GM12891 (cell line): ENCODE measurements at regions not wholly inside any gene's neighbourhood (a gene's known extent, or its start where the extent isn't known, plus 50 kb on each side); places are given as distances from the start of the nearest gene placed in this dataset.
"Not testable (repeated sequence)": the region's sequence is repeated elsewhere in the genome, so short reads cannot be mapped to it uniquely, and the experiment has no call there.

Experiments
- DNase-seq: peaks from one replicate; pipeline ENCODE4 v3.0.0; 2011; ENCODE audit warnings: low spot score; ENCODE audit not compliant: insufficient read length
- FAIRE-seq: peaks from 2 replicates; lab custom pipeline; 2011; peaks lifted over from hg19 to GRCh38; lab: Jason Lieb, UNC
- PAX5 ChIP-seq: IDR thresholded peaks from 2 replicates; pipeline ENCODE4 v1.6.1; 2011; ENCODE audit warnings: low read length, moderate library complexity, mild to moderate bottlenecking; ENCODE audit not compliant: insufficient read depth, severe bottlenecking
- POLR2A ChIP-seq: IDR thresholded peaks from 2 replicates; pipeline ENCODE4 v1.6.1; 2011; ENCODE audit warnings: low read depth, low read length, control low read depth
- POLR2AphosphoS5 ChIP-seq: IDR thresholded peaks from 2 replicates; pipeline ENCODE4 v1.6.1; 2011; ENCODE audit warnings: low read depth, low read length, control low read depth
- POU2F2 ChIP-seq: IDR thresholded peaks from 2 replicates; pipeline ENCODE4 v1.6.1; 2011; ENCODE audit warnings: low read depth, mild to moderate bottlenecking, control low read depth, low read length, moderate library complexity
- SPI1 ChIP-seq: IDR thresholded peaks from 2 replicates; pipeline ENCODE4 v1.6.1; 2011; ENCODE audit warnings: low read depth, low read length, control low read depth
- TAF1 ChIP-seq: IDR thresholded peaks from 2 replicates; pipeline ENCODE4 v1.6.1; 2011; ENCODE audit warnings: low read depth, low read length, control low read depth

DNA sequence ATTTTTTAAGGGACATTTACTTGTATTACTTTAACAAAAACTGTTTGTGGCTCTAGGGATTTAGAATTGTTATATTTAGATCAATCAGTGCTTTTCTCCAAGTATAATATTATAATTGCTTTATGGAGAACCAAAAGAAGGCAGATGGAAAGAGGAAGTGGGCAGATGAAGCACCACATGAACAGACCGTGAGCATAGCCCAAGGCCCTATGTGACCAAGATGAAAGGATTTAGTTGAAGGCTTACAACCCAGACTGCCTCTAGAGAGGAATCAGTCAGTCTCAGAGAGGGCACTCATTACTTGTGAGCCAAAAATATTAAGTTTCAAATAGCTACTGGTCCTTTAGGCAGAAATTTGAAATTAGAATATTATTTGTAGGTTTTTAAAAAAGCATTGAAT is 102.3 kb upstream of the IMPG1 start:
- TF ChIP-seq POLR2AphosphoS5 (no peak), POU2F2 (no peak), SPI1 (peak; percentile 54)

DNA sequence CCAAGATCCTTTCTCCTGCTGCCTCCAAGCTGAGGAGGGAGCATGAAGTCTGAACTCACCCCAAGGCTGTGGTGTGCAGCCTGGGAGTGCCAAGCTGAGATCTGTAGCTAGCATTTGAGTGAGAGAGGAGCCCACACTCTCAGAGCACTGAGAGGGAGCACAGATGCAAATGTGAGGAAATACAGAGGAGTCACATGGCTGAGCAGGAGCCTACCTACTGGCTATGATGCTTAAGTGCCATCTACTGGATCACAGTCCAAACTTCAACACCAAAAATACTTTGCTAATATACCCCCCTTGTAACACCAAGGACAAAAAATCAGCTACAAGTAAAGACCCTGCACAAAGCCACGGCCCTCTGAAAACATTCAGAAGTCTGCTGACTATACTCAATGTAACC is 94.4 kb upstream of the IMPG1 start:
- FAIRE-seq = no peak
- DNase-seq = no peak
- TF ChIP-seq POLR2AphosphoS5 (no peak), POU2F2 (no peak), TAF1 (no peak), SPI1 (no peak)

More for the DNA sequence above, 102.3 kb upstream of the IMPG1 start:
- no peak for DNase-seq
- FAIRE-seq = no peak

DNA sequence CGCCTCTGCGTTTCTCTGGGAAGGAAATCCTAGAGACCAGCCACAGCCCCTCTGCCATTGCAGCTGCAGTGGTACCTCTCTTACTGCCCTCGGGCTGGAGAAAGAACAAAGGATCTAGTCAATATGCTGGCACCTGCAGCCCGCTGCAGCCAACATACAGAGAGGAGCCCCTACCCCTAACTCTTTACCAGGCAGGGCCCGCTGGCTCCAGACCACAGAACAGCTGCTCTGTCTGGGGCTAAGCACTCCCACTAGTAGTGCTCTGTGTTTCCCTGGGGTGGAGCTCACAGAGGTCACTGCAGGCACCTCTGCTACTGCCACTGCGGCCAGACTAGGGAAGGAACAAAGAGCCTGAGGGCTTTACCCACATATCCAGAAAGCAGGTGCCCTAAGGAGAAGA is 93.8 kb upstream of the IMPG1 start:
- DNase-seq (no peak), FAIRE-seq (no peak)
- no peak for TF ChIP-seq POLR2A
- no peak for TF ChIP-seq POU2F2
- no peak for TF ChIP-seq TAF1
- TF ChIP-seq SPI1 = no peak
- no peak for TF ChIP-seq POLR2AphosphoS5
- TF ChIP-seq PAX5 = no peak

DNA sequence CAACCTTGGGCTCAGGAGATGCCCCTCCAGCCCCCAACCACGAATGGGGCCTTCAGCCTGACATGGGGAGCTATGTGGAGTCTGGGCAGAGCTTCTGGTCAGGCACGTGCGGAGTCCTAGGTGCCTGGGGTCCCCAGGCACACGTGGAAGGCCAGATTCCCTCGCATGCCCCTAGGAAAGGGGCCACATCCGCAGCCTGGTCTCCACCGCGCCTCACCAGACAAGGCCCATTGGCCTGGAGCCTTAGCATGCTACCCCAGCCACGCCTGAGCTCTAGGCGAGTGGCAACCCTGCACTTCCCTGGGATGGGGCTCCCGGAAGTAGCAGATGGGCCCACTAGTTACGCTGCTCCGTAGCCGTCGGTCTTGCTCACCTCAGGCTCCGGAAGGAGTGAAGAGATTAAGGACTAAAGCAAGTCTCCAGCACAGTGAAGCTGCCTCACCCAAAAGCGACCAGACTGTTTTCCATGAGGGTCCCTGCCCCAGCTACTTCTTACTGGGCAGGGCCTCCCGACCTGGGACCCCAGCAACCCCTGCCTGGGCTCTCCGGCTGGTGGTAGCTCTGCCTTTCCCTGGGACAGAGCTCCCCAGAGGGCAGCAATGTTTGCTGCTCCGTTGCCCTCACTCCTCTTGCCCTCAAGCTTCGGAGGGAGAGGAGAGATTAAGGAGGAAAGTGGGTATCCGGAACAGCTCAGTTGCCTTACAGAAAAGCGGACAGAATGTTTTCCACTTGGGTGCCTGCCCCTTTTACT is 93.2 kb upstream of the IMPG1 start:
- TF ChIP-seq TAF1 (no peak), POLR2AphosphoS5 (no peak), POU2F2 (no peak), SPI1 (no peak), PAX5 (no peak)
- DNase-seq (no peak), FAIRE-seq (no peak)

DNA sequence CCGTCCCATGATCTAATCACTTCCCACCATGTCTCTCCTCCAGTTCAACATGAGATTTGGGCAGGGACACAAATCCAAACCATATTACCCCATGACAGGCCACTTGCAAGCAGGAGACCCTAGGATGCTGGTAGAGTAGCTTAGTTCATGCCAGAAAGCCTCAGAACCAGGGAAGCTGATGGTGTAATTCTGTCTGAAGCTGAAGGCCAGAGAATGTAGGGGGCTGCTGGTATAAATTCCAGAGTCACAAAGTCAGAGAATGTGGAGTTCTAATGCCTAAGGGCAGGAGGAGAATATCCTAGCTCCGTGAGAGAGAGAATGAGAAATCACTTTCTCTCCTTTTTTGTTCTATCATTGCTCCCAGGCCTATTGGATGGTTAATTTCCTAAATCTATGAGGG is 90.3 kb upstream of the IMPG1 start:
- DNase-seq (no peak), FAIRE-seq (no peak)
- TF ChIP-seq POLR2AphosphoS5 (no peak), TAF1 (no peak), SPI1 (no peak), PAX5 (no peak), POU2F2 (no peak), POLR2A (no peak)

DNA sequence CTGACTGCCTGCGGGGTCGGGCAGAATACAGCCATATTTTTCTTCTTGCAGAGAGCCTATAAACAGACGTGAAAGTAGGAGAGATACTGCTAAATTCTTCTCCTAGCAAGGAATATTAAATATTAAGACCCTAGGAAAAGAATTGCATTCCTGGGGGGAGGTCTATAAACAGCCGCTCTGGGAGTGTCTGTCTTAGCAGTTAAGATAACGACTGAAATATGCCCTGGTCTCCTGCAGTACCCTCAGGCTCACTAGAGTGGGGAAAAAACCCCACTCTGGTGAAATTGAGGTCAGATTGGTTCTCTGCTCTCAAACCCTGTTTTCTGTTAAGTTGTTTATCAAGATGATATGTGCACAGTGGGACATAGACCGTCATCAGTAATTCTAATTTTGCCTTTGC is 85.3 kb upstream of the IMPG1 start:
- DNase-seq, FAIRE-seq: not testable (repeated sequence)

DNA sequence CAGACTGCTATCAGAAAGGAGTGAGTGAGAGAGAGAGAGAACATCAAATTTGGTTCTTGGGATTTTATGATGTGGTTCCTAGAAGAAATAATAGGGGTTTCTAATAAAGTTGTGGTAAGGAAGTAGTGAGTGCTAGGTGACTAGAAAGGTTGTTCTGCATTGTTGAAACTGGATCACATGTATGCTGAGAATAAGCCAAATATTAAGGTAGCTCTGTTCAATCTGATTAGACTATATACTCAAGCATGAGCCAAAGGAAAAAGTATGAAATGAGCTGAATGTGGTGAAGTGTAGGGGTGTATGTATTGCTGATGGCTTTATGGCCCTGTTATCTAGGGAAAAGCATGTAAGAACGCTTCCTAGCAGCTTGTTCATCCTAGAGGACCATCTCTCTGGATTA is 63.0 kb upstream of the IMPG1 start:
- FAIRE-seq (no peak), DNase-seq (no peak)
- TF ChIP-seq POLR2AphosphoS5 = no peak
- TF ChIP-seq PAX5 = no peak
- no peak for TF ChIP-seq POLR2A
- no peak for TF ChIP-seq TAF1
- no peak for TF ChIP-seq SPI1
- no peak for TF ChIP-seq POU2F2

DNA sequence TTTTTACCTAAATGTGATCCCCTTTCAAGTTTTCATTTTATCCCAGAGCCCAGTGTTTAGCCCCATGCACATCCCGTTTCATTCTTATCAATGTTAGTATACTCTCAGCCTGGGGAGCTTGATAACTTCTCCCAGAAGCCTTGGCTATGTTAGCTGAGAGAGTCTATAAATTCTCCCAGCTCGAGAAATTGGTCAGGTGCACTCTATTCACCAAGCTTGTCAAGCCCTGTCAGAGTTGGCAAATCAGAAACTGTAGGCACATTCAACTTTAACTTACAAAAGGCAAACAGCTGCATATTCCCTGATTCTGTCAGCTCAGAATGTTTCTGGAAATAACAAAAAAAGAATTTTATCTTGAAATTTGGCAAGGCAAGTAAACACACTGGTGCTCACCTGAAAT is 62.2 kb upstream of the IMPG1 start:
- DNase-seq (no peak), FAIRE-seq (no peak)
- TF ChIP-seq TAF1 = no peak
- no peak for TF ChIP-seq POLR2AphosphoS5
- TF ChIP-seq POU2F2 = no peak
- no peak for TF ChIP-seq PAX5
- TF ChIP-seq SPI1 = no peak
- TF ChIP-seq POLR2A = no peak

DNA sequence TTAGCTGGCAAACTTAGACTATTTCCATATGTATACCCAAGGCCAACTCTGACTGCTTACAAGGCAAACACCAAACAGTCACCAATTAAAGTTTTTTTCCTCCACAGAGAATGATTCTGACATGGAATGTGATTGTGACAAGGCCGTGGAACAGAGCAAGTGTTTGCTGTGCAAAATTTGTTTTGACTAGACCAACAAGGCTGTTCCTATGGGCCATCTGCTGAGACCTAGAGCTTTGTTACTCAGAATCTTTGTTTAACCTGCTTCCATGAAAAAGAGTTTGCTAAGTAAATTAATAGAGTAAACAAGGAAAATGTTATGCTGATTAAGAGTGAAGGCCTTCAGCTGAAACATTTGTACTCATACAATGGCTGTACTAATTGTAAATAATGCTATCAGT is 51.6 kb upstream of the IMPG1 start:
- FAIRE-seq (no peak), DNase-seq (no peak)
- TF ChIP-seq PAX5 = no peak
- TF ChIP-seq POLR2A = no peak
- no peak for TF ChIP-seq TAF1
- no peak for TF ChIP-seq POLR2AphosphoS5
